NAMALWA (cell line): ENCODE measurements at regions not wholly inside any gene's neighbourhood (a gene's known extent, or its start where the extent isn't known, plus 50 kb on each side); places are given as distances from the start of the nearest gene placed in this dataset.

Source experiments
- DNase-seq: peaks from one replicate; pipeline ENCODE4 v3.0.0-alpha.2; 2015; ENCODE audit warnings: low spot score

- peak; percentile 5 for DNase-seq
These were observed 50.4 kb upstream of the B3GAT2 start for GRCh38 chr6:71007298-71007697.

DNA sequence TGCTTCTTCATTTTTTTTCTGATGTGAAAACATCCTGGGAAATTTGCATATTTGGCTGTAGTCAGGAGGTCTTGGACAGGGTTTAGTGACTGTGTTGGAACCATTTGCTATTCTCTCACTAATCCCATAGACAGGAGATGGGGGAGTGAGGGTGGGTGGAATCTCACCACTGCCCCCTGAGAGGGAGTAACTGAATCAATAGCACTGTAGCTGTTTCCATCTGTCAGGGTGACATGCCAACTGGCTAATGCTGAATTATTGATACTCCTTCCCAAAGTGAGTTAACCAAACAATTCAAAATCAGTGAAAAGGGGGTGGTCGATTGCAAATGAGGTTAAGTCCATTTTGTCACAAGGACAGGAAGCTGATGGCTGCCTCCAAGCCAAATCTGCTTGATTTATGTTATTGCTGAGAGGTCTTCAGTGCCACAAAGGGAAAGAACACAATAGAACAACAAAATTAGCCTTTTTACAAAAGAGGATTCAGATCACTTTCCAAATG lies 55.1 kb upstream of the B3GAT2 start:
- DNase-seq: peak; percentile 40

DNA sequence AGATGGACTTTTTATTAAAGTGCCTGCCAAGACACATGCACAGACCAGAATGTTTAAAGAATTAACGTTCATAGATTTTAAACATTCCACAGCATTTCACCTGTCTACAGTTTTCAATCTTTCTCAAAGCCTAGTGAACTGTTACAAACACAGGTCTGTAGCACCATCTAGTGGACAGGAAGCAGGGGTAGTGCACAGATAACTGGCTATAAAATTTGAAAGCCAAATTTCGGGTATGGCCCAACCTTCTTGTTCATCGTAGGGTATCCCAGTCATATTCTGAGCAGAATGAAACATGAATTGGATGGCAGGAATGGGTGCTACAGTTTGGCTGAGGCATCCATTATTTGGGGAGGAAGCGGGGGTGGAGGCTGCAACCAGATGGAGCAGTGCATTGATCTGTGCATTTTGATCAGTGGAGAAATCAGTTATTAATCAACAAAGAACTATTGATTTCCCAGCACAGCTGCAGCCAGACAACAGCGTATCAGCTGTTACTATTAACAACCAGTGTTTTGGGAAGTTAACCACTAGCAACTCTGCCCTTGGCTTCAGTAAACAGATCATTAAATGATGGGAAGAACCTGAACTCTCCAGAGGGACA lies 56.1 kb upstream of the B3GAT2 start:
- DNase-seq: peak; percentile 87

DNA sequence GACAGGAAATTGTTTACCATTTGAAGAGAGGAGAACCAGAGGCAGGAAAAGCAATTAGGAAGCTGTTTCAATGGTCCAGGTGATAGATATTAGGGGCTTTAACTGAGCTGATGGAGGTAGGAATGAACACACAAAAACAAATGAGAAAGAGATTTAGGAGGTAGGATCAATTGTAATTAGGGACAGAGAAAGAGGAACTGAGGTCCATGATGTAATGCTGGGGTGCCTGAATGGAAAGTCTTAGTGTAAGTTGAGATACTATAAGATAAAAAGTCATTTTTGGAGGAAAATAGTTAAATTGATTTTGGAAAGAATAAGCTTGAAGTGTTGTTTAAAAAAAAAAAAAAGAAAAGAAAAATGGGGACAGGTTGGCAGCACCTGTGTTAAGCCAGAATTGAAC lies 58.5 kb upstream of the B3GAT2 start:
- no peak for DNase-seq

DNA sequence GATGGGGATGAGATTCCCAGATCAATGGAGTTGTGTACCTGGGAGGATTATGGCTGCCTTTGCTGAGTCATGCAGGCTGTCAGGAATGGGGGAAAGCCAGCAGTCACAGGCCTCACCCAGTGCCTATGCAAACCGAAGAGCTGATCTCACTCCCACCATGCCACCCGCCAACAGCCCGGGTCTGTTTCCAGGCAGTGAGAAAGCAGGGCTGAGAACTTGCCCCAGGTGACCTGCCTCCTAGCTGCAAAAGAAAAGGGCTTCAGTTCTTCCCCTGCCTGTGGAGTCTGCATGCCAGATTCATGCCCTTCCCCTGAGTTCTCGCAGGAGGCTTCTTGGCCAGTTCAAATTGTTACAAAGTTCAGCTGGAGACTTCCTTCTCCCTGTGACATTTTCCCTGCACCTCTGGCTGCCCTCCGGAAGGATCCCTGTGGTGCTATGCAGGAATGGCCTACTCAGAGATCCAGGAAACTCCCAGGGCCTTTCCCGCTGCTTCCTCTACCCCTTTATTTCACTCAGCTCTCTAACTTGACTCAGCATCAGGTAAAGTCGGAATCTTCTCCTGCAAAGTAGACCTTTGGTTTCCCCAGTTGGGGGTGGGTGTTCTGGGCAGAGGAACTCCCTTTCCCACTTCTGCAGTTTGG lies 71.5 kb upstream of the B3GAT2 start:
- no peak for DNase-seq

DNA sequence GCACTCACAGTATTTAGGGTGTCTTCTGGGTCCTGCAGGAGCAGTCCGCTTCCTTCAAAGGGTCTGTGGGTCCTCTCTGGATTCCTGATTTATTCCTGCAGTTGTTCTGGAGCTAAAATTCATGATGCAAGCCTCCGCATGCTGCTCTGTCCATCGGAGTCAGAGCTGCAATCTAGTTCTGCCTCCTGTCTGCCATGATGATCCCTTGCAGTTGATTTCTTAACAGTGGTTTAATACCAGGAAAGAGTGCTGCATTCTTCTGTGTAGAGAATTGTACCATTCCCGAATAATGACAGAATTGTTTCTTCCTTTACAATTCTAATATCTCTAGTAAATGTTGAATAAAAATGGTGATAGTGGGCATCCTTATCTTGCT lies 72.0 kb upstream of the B3GAT2 start:
- DNase-seq: no peak

DNA sequence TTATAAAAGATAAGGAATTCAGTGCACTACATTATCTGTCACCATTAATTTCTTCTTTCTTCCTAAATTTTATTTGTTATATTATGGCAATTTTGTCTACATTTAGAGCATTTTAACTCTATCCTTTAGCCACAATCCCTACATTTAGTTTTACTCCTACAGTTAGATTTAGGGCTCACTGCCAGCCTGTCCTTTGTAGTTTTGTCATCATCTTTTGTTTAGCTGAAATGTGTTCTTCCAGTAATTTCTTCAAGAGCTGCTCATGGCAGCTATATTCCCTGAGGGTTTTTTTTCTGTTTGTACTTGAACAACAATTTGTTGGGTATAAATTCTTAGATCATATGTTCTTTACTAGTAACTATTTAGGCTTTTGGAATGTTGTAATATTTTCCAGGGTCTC lies 72.7 kb upstream of the B3GAT2 start:
- no peak for DNase-seq

DNA sequence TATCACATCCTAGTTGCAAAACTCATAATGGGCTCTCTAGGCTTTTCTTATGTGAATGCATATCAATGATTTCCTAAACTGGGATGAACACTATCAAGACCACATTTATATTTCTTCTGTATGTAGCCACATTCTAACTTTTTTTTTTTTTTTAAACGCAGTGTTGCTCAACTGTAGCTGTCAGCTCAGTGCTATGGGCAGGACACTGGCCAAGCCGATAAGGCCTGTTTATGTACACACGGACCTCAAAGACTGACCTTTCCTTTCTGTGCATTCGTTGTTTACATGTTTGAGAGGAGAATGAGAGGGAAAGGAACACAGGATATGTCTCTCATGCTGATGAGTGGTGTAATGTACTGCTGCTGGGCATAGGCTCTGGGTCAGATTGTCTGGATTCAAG lies 75.1 kb upstream of the B3GAT2 start:
- DNase-seq: no peak

DNA sequence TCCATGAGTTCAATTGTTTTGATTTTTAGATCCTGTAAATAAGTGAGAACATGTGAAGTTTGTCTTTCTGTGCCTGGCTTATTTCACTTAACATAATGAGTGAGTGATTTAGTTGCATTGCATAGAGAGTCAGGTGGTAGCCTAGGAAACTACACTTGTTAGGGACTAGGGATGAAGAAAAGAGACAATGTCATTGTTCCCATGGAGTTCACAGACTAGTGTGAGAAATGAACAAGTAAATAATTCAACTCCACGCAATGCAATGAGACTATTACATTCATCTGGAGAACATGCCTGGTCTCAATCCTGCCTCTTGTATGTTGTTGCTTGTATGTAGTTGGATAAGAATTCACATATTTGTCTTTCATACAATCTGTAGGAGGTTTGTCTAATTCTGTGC lies 76.3 kb upstream of the B3GAT2 start:
- no peak for DNase-seq

DNA sequence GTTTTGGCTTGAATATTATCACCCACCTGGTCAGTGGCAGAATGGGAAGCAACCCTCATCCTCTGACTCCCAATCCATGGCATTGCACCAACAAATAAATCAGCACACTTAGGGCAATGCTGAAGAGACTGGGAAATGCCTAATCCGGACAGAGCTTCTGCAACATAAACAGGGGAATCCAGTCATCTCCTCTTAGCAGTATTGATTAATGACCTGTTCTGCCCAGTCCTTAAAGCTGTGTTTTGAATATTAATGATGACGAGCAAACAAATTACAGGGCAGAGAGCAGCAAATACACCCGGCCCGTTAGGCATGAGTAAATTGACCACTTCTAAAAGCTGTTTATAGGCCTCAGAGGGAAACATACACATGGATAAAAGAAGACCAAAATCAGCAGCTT lies 77.0 kb upstream of the B3GAT2 start:
- no peak for DNase-seq

DNA sequence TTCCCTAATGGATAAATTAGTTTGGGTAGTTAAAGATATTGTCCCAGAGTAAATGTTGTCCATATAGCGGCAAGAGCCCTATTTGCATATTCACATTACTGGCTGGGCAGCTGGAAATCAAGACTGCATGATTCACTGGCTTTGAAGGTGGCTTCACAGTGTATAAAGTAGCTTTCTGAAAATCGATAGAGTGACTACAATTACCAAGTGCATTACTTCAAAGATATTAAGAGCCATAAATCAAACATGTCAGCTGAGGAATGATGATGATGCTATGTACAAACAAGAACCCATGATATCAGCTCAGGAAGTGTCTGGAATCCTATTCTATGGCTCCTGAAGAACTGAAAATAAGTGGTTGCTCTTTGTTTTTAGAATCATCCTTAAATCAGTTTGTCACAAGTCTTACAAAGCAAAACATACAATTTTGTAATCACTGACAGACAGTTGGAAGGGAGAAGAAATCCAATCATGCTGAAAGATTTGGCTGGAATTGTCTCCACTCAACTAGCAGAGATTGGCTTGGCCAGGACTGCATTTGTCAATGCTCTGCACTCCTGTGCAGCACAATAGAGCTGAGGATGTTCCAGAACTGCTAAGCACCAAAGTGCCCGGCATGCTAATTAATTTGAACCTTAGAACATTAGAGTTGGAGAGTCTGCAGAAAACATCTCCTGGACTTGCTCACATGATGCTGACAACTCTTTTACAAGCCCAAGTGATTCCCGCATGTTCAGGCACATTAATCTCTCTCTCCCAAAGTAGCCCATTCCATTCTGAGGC lies 77.9 kb upstream of the B3GAT2 start:
- DNase-seq: no peak

DNA sequence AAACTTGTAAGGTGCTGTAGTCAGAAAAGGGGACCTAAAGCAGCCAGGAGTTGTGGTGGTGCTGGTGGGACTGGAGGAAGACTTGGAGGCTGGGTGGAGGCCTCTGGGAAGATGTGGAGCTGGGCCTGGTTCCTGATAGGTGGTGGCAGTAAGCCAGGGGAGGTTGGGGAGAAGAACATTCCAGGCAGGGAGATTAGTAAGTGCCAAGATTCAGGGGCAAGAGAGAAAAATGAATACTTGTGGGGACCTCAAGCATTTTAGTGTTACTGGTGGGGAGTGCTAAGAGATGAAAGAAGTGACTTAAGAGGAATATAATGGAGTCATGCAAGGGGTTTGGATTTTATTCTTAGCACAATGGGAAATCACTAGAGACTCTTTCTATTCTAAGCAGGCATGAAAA lies 79.0 kb upstream of the B3GAT2 start:
- DNase-seq: no peak

GRCh38 chr6:71038711-71039344 lies 82.0 kb upstream of the B3GAT2 start:
- no peak for DNase-seq

DNA sequence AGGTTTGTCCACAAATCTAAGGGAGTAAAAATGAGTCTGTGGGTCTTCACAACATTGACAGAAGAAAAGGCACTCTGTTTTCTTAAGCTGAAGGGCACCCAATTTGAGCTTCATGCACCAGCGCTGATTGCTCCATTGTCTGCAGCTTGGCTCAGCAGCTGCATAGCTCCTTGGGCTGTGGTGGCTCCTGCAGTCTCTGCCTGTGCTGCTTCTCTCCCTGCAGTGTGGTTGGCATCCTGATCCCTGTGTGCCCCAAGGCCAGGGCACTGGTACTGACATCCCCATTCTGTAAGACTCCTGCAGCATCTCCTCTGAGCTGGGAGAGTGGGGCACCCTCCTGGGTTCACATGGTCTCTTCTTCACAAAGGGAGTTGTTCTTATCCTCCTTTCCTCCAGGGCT lies 83.2 kb upstream of the B3GAT2 start:
- DNase-seq: no peak

DNA sequence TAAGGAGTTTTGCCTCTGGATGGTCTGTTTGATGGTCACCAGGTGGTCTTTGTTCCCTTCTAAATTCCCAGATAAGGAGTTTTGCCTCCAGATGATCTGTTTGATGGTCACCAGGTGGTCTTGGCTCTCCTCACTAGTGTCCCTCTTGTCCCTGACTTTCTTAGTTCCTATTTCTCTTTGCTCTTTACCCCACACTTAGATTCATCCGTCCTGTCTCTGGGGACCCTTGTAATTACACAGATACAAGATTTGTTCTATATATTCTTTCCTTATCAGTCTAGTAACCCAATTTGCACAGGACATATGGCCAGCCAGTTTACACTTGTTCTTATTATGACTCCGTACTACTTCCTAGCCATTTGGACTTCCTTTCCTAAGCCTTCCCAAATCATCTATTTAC lies 84.0 kb upstream of the B3GAT2 start:
- DNase-seq: no peak

DNA sequence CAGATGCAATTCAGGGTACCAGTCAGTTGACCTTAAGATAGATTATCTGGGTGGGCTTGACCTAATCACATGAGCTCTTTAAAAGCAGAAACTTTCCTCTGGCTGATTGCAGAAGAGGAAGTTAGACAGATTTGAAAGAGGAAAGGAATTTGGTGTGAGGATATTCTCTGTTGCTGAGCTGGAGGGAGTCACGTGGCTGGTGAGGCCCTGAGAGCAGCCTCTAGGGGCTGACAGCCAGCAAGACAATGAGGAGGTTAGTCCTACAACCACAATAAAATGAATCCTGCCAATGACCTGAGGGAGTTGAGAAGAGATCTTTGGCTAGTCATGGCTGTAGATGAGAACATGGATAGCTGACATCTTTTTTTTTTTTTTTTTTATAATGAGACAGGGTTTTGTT lies 87.0 kb upstream of the B3GAT2 start:
- peak; percentile 29 for DNase-seq

DNA sequence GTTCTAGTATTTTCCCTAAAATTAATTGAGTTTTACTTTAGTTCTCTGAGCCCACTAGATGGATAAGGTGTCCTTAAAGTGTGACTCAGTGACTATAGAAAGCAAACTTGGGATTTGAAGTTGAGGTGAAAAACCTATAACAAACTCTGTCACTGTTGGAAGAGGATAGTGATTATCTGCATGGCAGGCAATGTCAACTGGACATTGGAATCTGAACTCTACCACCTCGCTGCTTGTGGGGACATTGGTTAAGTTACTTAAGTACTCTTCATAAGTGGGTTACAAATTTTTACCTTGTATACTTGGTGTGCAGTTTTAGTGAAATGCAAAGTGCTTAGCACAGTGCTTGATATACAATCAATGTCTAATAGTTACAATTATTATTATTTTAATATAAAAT lies 87.9 kb upstream of the B3GAT2 start:
- DNase-seq: no peak

DNA sequence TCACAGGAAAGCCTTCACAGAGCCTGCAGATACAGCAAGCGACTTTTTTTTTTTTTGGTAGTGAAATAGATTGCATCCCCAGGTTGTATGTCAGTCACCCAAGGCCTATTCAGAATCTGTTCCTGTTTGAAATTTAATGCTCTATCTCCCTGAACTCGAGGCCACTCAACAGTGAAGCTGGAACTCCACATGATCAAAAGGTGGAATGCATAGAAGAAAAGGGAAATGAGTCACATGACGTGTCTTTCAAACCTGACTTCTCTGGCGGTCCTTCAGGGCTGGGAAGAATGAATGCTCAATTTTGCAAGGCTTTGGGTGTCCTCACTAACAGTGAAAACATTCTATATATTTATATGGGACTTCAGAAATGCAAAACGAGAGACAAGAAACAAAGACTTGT lies 88.4 kb upstream of the B3GAT2 start:
- no peak for DNase-seq

- no peak for DNase-seq
These were observed 90.6 kb upstream of the B3GAT2 start for GRCh38 chr6:71047417-71047816.

DNA sequence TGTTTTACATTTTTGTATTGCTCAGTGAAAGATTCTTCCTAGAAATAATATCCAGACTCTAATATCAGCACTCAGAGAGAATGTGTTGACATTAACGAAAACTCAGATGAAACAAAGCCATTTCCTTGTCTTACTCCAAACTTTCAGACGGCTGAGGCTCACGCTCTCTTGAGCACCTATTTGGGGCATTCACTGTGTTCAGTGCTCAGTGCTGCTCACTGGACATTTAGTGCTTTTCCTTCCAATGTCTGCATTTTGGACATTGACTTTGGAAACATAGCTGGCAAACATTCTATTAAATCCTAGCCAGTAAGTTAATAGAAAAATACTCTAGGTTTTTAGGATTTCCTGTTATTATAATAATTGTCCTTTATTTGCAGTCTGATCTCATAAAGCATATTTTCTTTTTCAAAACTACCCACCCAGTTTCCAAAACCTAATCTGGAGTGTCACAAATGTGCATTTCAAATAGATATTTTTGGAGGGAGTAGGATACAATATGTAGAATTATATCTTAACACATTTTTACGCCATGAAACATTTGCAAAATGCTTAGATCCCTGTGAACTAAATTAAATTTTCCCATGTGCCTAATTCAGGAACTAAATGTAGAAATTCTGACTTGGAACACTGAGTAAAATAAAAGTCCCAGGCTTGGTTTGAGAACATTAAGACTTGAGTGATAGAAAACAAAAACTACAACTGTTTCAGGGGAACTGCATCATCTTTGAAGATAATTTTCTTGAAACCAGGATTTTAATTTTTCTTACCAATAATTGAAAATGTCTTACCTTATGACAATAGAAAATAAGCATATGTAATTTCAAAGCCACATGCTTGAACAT lies 91.7 kb upstream of the B3GAT2 start:
- no peak for DNase-seq

GRCh38 chr6:71049198-71049770 lies 92.4 kb upstream of the B3GAT2 start:
- no peak for DNase-seq

GRCh38 chr6:71053475-71053874 lies 96.6 kb upstream of the B3GAT2 start:
- DNase-seq: no peak
